Osteoblast (primary cell): ENCODE measurements at regions not wholly inside any gene's neighbourhood (a gene's known extent, or its start where the extent isn't known, plus 50 kb on each side); places are given as distances from the start of the nearest gene placed in this dataset.

Experiments
- DNase-seq: peaks from one replicate; pipeline ENCODE4 v3.0.0; 2011; ENCODE audit warnings: low spot score, mixed read lengths; ENCODE audit not compliant: insufficient read length; ENCODE audit errors: missing footprints
- H2AFZ ChIP-seq: 2 replicates; pipeline ENCODE4 v1.6.0; 2011; ENCODE audit warnings: mild to moderate bottlenecking, low read length
- H3K27ac ChIP-seq: 2 replicates; pipeline ENCODE4 v1.5.1; 2011; ENCODE audit warnings: mild to moderate bottlenecking, low read depth, low read length, moderate library complexity
- H3K27me3 ChIP-seq: 2 replicates; pipeline ENCODE4 v1.6.0; 2012; ENCODE audit warnings: mild to moderate bottlenecking, control low read depth, inconsistent platforms, low read length, moderate library complexity; ENCODE audit not compliant: insufficient read depth
- H3K36me3 ChIP-seq: 2 replicates; pipeline ENCODE4 v1.5.1; 2011; ENCODE audit warnings: mild to moderate bottlenecking, low read length, control low read depth, moderate library complexity; ENCODE audit not compliant: insufficient read depth
- H3K4me1 ChIP-seq: 2 replicates; pipeline ENCODE4 v1.5.1; 2011; ENCODE audit warnings: mild to moderate bottlenecking, low read length, control low read depth, moderate library complexity; ENCODE audit not compliant: insufficient read depth
- H3K4me2 ChIP-seq: 2 replicates; pipeline ENCODE4 v1.6.0; 2011; ENCODE audit warnings: mild to moderate bottlenecking, low read length; ENCODE audit not compliant: insufficient read depth
- H3K4me3 ChIP-seq: fragments of 200-600 bp; sonication (generic); 3 replicates; pipeline ENCODE4 v1.5.1; 2012; ENCODE audit warnings: mild to moderate bottlenecking, low read length, inconsistent platforms; ENCODE audit not compliant: insufficient read depth
- H3K79me2 ChIP-seq: 2 replicates; pipeline ENCODE4 v1.6.0; 2012; ENCODE audit warnings: mild to moderate bottlenecking, low read length, control low read depth, inconsistent platforms; ENCODE audit not compliant: insufficient read depth
- H3K9me3 ChIP-seq: 2 replicates; pipeline ENCODE4 v1.5.1; 2011; ENCODE audit warnings: low read depth, low read length, control low read depth
- H4K20me1 ChIP-seq: 2 replicates; pipeline ENCODE4 v1.6.0; 2012; ENCODE audit warnings: mild to moderate bottlenecking, low read length, control low read depth; ENCODE audit not compliant: insufficient read depth
- TF ChIP-seq, protein P1 (sequence below): IDR thresholded peaks from 2 replicates; pipeline ENCODE4 v1.5.1; 2011; ENCODE audit warnings: mild to moderate bottlenecking, low read depth, low read length, moderate library complexity; ENCODE audit errors: extremely low read depth

DNA sequence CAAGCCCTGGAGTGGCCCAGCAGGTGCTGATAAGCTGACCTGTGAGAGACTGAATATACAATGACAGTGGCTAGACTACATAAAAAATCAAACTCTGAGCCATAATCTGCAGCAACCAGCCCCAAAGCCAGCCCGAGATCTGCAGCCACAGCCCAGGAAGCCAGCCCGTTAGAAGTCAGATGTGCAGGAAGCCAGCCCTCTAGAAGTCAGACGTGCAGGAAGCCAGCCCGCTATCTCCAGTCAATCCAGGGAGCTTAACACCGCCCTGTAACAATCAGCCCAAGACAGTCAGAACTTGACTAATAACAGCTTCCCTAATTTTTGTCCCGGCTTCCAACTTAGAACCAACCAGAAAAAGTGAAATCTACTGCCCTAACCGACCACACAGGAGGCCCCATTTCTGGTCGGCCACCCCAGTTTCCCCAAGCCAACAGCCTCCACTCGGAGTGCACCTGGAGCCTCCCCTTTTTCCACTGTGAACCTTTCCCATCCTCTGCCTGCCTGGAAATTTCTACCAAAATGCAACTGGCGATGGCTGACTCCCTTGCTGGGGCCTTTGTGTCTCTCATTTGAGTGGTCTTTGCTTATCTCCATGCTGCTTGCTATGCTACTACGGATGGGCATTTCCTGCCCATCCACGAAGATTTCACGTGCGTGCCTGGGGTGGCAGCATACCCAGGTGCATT lies 769.3 kb downstream of the KCNJ18 start:
- H3K36me3 ChIP-seq = no peaks in the 10 kb centered on the region
- no peak overlapping the region for H3K27ac ChIP-seq
- H3K4me3 ChIP-seq = no peak overlapping the region
- H4K20me1 ChIP-seq = no peaks in the 10 kb centered on the region
- DNase-seq = no peak
- no peak overlapping the region for H3K4me2 ChIP-seq
- H3K9me3 ChIP-seq = no peaks in the 10 kb centered on the region
- no peaks in the 10 kb centered on the region for H3K27me3 ChIP-seq
- no peaks in the 10 kb centered on the region for H3K4me1 ChIP-seq
- no peaks in the 10 kb centered on the region for H3K79me2 ChIP-seq
- H2AFZ ChIP-seq = no peak overlapping the region
- TF ChIP-seq, protein P1, sequence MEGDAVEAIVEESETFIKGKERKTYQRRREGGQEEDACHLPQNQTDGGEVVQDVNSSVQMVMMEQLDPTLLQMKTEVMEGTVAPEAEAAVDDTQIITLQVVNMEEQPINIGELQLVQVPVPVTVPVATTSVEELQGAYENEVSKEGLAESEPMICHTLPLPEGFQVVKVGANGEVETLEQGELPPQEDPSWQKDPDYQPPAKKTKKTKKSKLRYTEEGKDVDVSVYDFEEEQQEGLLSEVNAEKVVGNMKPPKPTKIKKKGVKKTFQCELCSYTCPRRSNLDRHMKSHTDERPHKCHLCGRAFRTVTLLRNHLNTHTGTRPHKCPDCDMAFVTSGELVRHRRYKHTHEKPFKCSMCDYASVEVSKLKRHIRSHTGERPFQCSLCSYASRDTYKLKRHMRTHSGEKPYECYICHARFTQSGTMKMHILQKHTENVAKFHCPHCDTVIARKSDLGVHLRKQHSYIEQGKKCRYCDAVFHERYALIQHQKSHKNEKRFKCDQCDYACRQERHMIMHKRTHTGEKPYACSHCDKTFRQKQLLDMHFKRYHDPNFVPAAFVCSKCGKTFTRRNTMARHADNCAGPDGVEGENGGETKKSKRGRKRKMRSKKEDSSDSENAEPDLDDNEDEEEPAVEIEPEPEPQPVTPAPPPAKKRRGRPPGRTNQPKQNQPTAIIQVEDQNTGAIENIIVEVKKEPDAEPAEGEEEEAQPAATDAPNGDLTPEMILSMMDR = no peak

DNA sequence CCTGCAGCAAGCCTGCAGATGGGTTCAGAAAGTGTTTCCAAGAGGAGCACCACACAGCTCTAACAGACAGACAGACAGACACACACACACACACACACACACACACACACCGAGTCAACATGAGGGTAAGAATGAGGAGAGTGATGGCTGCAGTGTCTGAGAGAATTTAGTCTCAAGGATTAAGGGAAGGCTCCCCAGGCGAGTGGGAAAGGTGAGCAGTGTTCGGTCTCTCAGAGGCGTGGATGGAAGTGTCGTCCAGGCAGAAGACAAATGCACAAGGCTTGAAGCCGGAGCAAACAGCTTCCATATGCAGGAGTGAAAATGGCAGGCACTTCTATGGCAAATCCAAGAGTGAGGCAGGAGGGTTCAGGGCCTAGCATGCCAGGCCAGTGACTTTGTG lies 770.1 kb downstream of the KCNJ18 start:
- no peak for DNase-seq
- TF ChIP-seq, protein P1 = no peak
- no peak overlapping the region for H2AFZ ChIP-seq
- H4K20me1 ChIP-seq = no peaks in the 10 kb centered on the region
- no peak overlapping the region for H3K27ac ChIP-seq
- no peak overlapping the region for H3K4me3 ChIP-seq
- no peaks in the 10 kb centered on the region for H3K4me1 ChIP-seq
- H3K9me3 ChIP-seq = no peaks in the 10 kb centered on the region
- no peaks in the 10 kb centered on the region for H3K36me3 ChIP-seq
- no peak overlapping the region for H3K4me2 ChIP-seq
- H3K27me3 ChIP-seq = no peaks in the 10 kb centered on the region
- no peaks in the 10 kb centered on the region for H3K79me2 ChIP-seq

DNA sequence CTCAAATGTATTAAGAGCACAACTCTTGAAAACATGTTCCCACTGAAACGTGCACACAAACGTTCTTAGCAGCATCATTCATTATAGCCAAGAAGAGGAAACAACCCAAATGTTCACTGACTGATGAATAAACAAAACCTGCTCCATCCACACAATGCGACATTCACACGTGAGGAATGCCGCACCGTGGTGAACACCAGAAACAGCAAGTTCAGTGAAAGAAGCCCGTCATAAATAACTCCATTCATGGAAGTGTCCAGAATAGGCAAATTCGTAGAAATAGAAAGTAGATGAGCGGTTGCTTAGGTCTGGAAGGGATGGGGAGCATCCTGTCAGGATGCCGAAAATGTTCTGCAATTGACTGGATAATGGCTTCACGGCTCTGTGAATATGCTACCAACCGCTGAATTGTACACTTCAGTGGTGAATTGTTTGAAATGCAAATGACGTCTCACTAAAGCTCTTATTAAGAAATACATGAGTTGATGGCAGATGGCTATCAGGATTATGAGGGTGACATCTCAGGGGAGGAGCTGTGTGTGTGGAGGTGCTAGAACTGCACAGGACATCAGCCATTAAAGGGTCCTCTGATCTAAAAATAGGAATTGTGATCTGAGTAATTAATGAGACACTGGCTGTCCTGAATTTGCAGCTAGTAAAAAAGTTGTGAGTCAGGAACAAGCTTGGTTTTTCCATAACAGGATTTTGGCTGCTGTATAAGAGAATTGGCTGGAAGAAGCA lies 771.0 kb downstream of the KCNJ18 start:
- H2AFZ ChIP-seq = no peak overlapping the region
- no peaks in the 10 kb centered on the region for H4K20me1 ChIP-seq
- DNase-seq = no peak
- H3K79me2 ChIP-seq = no peaks in the 10 kb centered on the region
- TF ChIP-seq, protein P1 = no peak
- H3K27ac ChIP-seq = no peak overlapping the region
- H3K36me3 ChIP-seq = no peaks in the 10 kb centered on the region
- H3K9me3 ChIP-seq = no peaks in the 10 kb centered on the region
- H3K27me3 ChIP-seq = no peaks in the 10 kb centered on the region
- no peak overlapping the region for H3K4me3 ChIP-seq
- H3K4me2 ChIP-seq = no peak overlapping the region
- H3K4me1 ChIP-seq = no peaks in the 10 kb centered on the region

GRCh38 chr17:22464041-22464440 lies 771.7 kb downstream of the KCNJ18 start:
- no peaks in the 10 kb centered on the region for H3K9me3 ChIP-seq
- no peak overlapping the region for H2AFZ ChIP-seq
- no peak overlapping the region for H3K27ac ChIP-seq
- TF ChIP-seq, protein P1 = no peak
- no peak overlapping the region for H3K4me3 ChIP-seq
- no peaks in the 10 kb centered on the region for H3K27me3 ChIP-seq
- no peak overlapping the region for H3K4me2 ChIP-seq
- H4K20me1 ChIP-seq = no peaks in the 10 kb centered on the region
- H3K79me2 ChIP-seq = no peaks in the 10 kb centered on the region
- H3K36me3 ChIP-seq = no peaks in the 10 kb centered on the region
- DNase-seq = no peak
- H3K4me1 ChIP-seq = no peaks in the 10 kb centered on the region
